ENCODE measurements at regions not wholly inside any gene's neighbourhood (a gene's known extent, or its start where the extent isn't known, plus 50 kb on each side); places are given as distances from the start of the nearest gene placed in this dataset.

DNA sequence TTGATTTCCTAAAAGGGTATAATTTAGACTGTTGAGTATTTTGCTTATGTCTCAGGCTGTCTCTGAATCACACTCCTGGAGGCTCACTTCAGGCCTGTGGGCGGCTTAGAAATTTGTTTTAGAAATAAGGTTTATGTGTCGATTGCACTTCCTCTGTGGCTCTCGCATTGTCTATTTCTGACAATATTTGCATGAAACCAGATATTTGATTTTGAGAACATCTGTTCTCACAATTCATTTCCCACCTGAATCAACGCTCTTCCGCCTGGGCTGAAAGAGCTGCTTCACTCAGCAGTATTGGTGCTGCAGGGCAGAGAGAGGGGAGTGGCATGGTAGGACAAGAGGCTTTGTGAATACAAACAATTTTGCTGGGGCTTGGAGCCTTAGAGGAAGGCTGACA is 262.0 kb downstream of the ADRA2A start:
- no peak overlapping the region for H3K27ac ChIP-seq (ENCODE audit: extremely low read depth, low read depth, low read length)
- no peak for TF ChIP-seq ZNF311 (tag by site-specific recombination; IDR thresholded peaks at IDR 0.05; ENCODE audit: borderline replicate concordance)
- no peak for TF ChIP-seq ZNF394 (tag by site-specific recombination; IDR thresholded peaks at IDR 0.05; ENCODE audit: borderline replicate concordance)
- no peak for TF ChIP-seq ZNF133 (tag by site-specific recombination; IDR thresholded peaks at IDR 0.05)
- no peak for TF ChIP-seq OSR2 (tag by site-specific recombination; IDR thresholded peaks at IDR 0.05)
- no peak for TF ChIP-seq YY2 (tag by site-specific recombination; IDR thresholded peaks at IDR 0.05)
- TF ChIP-seq ZNF266 (tag by site-specific recombination; IDR thresholded peaks at IDR 0.05; ENCODE audit: low read depth): no peak
- ChIA-PET CTCF (interaction anchor here (1.1 kb wide), 1 partner anchor 20 kb away, joined by 3 read pairs; no protein-coding TSS in a partner anchor), POLR2A (no interaction called here)
- no peaks in the 10 kb centered on the region for H3K4me1 ChIP-seq (ENCODE audit: control insufficient read depth, insufficient read depth, low read length)
- no peak overlapping the region for H3K4me3 ChIP-seq (ENCODE audit: low read depth, low read length)
- no peaks in the 10 kb centered on the region for H3K9me3 ChIP-seq (ENCODE audit: control insufficient read depth, insufficient read depth, low read depth, low read length)
- H3K36me3 ChIP-seq (ENCODE audit: control insufficient read depth in 2 of 2, insufficient read depth in 1 of 2, low read length in 2 of 2): no peaks in the 10 kb centered on the region

DNA sequence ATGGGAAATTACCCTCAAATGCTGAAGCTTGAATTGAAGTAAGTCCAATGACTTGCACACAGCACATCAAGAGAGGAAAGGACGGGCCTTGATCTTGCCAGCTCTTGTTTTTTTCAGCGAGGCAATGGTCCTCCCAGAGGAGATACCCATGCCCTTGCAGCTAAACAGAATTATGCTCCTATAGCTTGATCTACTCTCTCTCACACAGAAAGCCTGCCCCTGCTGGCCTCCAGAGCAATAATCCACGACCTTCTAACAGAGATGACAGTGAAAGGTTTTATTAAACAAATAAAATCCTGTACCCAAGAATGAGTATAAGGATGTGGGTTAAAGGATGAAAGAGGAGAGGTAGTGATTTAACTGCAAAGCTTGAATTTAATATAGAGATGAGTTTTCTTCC is 268.0 kb downstream of the ADRA2A start:
- Histone ChIP-seq H3K9me3 (ENCODE audit: control insufficient read depth, insufficient read depth, low read depth, low read length) (no peaks in the 10 kb centered on the region), H3K4me3 (ENCODE audit: low read depth, low read length) (no peak overlapping the region), H3K4me1 (ENCODE audit: control insufficient read depth, insufficient read depth, low read length) (no peaks in the 10 kb centered on the region), H3K27ac (ENCODE audit: extremely low read depth, low read depth, low read length) (no peak overlapping the region), H3K36me3 (ENCODE audit: control insufficient read depth in 2 of 2, insufficient read depth in 1 of 2, low read length in 2 of 2) (no peaks in the 10 kb centered on the region)
- ChIA-PET POLR2A (no interaction called here), CTCF (interaction anchor here (0.6 to 1.2 kb wide), 4 partner anchors 9 to 267 kb away, joined by 3 to 4 read pairs (median 3); no protein-coding TSS in a partner anchor)
- TF ChIP-seq ZNF654 (tag by site-specific recombination; IDR thresholded peaks at IDR 0.05; ENCODE audit: low read depth) (no peak), ZSCAN30 (tag by site-specific recombination; IDR thresholded peaks at IDR 0.05) (no peak), SP3 (tag by site-specific recombination; IDR thresholded peaks at IDR 0.05) (no peak)
- TF ChIP-seq, protein P1, sequence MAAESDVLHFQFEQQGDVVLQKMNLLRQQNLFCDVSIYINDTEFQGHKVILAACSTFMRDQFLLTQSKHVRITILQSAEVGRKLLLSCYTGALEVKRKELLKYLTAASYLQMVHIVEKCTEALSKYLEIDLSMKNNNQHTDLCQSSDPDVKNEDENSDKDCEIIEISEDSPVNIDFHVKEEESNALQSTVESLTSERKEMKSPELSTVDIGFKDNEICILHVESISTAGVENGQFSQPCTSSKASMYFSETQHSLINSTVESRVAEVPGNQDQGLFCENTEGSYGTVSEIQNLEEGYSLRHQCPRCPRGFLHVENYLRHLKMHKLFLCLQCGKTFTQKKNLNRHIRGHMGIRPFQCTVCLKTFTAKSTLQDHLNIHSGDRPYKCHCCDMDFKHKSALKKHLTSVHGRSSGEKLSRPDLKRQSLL (tag by site-specific recombination; IDR thresholded peaks at IDR 0.05): no peak
- TF ChIP-seq, protein P2, sequence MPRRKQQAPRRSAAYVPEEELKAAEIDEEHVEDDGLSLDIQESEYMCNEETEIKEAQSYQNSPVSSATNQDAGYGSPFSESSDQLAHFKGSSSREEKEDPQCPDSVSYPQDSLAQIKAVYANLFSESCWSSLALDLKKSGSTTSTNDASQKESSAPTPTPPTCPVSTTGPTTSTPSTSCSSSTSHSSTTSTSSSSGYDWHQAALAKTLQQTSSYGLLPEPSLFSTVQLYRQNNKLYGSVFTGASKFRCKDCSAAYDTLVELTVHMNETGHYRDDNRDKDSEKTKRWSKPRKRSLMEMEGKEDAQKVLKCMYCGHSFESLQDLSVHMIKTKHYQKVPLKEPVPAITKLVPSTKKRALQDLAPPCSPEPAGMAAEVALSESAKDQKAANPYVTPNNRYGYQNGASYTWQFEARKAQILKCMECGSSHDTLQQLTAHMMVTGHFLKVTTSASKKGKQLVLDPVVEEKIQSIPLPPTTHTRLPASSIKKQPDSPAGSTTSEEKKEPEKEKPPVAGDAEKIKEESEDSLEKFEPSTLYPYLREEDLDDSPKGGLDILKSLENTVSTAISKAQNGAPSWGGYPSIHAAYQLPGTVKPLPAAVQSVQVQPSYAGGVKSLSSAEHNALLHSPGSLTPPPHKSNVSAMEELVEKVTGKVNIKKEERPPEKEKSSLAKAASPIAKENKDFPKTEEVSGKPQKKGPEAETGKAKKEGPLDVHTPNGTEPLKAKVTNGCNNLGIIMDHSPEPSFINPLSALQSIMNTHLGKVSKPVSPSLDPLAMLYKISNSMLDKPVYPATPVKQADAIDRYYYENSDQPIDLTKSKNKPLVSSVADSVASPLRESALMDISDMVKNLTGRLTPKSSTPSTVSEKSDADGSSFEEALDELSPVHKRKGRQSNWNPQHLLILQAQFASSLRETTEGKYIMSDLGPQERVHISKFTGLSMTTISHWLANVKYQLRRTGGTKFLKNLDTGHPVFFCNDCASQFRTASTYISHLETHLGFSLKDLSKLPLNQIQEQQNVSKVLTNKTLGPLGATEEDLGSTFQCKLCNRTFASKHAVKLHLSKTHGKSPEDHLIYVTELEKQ (tag by site-specific recombination; IDR thresholded peaks at IDR 0.05; ENCODE audit: borderline replicate concordance): no peak

DNA sequence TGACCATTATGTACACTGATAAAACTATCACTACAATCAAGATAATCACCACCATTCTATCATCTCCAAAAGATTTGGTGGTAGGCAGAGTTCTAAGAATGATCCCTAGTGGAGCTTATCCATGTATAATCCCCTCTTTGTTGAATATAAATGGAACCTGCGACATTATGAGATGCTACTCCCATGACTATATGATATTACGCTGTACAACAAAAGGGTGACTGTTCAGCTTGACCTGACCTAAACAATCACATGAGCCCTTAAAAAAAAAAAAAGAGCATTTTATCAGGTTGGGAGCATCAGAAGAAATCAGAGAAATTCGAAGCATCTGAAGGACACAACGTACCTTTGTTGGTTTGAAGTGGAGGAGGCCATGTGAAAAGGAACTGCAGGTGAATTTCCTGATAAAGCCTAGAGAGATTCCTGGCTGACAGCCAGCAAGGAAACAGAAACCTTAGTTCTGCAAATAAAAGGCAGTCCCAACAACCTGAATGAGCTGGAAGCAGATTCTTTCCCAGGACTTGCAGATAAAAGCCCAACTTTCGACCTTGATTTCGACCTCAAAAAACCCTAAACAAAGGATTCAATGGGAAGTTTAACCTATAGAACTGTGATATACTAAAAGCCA is 270.7 kb downstream of the ADRA2A start:
- no peak for TF ChIP-seq SALL2 (tag by site-specific recombination; IDR thresholded peaks at IDR 0.05; ENCODE audit: borderline replicate concordance)
- no peak for TF ChIP-seq ZNF239 (tag by site-specific recombination; IDR thresholded peaks at IDR 0.05)
- TF ChIP-seq ZNF610 (tag by site-specific recombination; IDR thresholded peaks at IDR 0.05; ENCODE audit: borderline replicate concordance): no peak
- TF ChIP-seq ZNF626 (tag by site-specific recombination; IDR thresholded peaks at IDR 0.05): no peak
- CTCF ChIA-PET: interaction anchor here (0.7 to 1.8 kb wide), 2 partner anchors 272 to 1067 kb away, joined by 3 to 7 read pairs; no protein-coding TSS in a partner anchor
- POLR2A ChIA-PET: no interaction called here
- no peaks in the 10 kb centered on the region for H3K9me3 ChIP-seq (ENCODE audit: control insufficient read depth, insufficient read depth, low read depth, low read length)
- H3K36me3 ChIP-seq (ENCODE audit: control insufficient read depth in 2 of 2, insufficient read depth in 1 of 2, low read length in 2 of 2): no peaks in the 10 kb centered on the region
- H3K4me3 ChIP-seq (ENCODE audit: low read depth, low read length): no peak overlapping the region
- no peak overlapping the region for H3K27ac ChIP-seq (ENCODE audit: extremely low read depth, low read depth, low read length)
- H3K4me1 ChIP-seq (ENCODE audit: control insufficient read depth, insufficient read depth, low read length): no peaks in the 10 kb centered on the region

Measured in HEK293 (cell line).